Ovary (tissue), 3 donors: ENCODE measurements at regions not wholly inside any gene's neighbourhood (a gene's known extent, or its start where the extent isn't known, plus 50 kb on each side); places are given as distances from the start of the nearest gene placed in this dataset.

Experiments used
- POLR2A ChIP-seq: fragments of 450-650 bp; IDR thresholded peaks from one replicate; pipeline ENCODE4 v1.6.1; 2017; ENCODE audit warnings: antibody characterized with exemption, mild to moderate bottlenecking, moderate library complexity
- TF ChIP-seq, protein P1 (sequence below), 3 donors: fragments of 450-650 bp in 2 of 3; fragments of 200-600 bp in 1 of 3; IDR thresholded peaks; one replicate each; pipeline versions ENCODE4 v1.5.1 to v1.8.0; 2016 to 2022; ENCODE audit warnings: antibody characterized with exemption in 3 of 3, mild to moderate bottlenecking in 1 of 3
- donor health status: DM: no; HTN: no; CAD: no.

DNA sequence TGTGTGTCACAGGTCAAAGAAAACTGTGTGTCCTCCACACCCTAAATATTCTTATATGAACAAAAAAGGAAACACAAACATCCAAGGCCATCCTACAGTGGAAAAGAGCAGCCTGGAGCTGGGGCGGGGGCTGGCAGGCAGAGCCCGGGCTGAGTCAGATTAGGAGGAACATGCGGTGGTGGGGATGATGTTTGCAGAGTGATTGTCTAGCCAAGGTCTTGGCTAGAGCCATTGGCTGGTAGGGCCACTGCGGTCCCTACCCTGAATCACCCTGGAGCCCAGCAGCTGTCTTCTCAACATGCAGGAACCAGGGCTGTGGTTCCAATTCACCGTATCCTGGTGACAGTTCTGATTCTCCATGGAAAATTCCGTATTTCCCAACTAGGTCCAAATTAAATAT lies 439.5 kb downstream of the FGF9 start:
- TF ChIP-seq, protein P1, sequence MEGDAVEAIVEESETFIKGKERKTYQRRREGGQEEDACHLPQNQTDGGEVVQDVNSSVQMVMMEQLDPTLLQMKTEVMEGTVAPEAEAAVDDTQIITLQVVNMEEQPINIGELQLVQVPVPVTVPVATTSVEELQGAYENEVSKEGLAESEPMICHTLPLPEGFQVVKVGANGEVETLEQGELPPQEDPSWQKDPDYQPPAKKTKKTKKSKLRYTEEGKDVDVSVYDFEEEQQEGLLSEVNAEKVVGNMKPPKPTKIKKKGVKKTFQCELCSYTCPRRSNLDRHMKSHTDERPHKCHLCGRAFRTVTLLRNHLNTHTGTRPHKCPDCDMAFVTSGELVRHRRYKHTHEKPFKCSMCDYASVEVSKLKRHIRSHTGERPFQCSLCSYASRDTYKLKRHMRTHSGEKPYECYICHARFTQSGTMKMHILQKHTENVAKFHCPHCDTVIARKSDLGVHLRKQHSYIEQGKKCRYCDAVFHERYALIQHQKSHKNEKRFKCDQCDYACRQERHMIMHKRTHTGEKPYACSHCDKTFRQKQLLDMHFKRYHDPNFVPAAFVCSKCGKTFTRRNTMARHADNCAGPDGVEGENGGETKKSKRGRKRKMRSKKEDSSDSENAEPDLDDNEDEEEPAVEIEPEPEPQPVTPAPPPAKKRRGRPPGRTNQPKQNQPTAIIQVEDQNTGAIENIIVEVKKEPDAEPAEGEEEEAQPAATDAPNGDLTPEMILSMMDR (IDR thresholded peaks at IDR 0.05), result no peak
- no peak for TF ChIP-seq POLR2A
